ENCODE measurements at regions not wholly inside any gene's neighbourhood (a gene's known extent, or its start where the extent isn't known, plus 50 kb on each side); places are given as distances from the start of the nearest gene placed in this dataset.
A peak's percentile ranks its signal among the peaks of the same experiment; 100 is the strongest.
"Not testable (repeated sequence)": the region's sequence is repeated elsewhere in the genome, so short reads cannot be mapped to it uniquely, and the experiment has no call there.

DNA sequence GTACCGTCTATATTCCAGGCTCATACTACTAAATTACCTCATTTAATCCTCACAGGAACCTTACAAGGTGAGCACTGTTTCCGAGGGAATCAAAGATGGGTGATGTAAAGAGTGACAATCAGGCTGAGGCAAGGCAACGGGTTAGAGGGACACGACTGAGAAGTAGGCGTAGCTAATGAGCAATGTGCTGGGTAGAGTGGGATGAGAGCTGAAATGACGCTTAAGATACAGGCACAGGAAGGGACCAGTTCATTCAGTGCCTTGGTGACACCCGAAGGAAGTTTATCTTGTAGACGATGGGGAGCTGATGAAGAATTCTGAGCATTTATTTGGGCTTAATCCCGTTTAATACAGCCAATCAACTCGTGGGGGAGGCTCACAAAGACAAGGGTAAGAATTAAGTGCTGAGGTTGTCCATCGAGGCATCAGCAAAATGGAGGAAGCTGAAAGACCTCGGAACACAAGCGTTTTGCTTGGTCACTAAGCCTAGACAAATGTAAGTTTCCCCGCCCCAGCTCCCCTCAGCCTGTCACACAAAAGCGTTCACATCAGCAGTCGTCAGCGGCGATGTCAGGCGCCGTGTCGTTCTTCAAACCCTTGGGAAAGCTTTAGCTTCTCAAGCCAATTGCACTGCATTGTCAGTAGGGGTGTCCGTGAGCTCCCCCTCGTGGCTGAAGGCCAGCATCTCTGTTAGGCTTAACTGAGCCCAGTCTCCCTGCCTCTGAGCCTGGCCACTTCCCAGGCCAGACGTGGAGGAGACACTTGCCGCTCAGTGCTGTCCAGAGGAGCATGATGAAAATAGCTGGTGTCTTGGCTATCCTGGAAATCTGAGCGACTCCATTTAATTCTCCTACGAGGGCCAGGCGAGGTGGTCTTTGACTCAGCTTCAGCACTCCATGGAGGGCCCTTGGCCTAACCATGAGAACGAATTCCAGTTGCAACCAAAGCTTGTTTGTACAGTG lies 288.5 kb upstream of the G2E3 start:
- DNase-seq, result peak; percentile 80

DNA sequence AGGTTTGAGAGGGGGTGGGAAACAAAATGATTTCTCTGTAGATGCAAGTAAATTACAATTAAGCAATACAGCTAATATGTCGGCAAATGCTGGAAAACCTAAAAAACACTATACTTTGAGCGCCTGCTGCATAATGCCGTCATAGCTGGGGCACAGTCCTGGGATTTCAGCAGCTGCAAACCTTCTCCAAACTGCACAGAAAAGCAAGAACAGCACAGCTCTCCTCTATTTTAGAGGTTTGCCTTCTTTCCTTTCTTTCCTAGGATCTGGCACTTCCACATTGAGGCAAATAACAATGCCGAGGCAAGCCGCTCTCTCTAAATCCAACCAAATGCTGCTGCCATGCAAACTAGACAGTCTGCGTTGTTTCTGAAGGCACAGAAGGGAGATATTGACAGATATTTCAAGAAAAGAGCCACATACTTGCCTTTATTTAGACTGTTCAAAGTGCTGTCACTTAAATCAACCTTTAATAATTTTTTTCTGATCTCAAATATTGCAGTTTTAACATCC lies 287.1 kb upstream of the G2E3 start:
- no peak for DNase-seq

DNA sequence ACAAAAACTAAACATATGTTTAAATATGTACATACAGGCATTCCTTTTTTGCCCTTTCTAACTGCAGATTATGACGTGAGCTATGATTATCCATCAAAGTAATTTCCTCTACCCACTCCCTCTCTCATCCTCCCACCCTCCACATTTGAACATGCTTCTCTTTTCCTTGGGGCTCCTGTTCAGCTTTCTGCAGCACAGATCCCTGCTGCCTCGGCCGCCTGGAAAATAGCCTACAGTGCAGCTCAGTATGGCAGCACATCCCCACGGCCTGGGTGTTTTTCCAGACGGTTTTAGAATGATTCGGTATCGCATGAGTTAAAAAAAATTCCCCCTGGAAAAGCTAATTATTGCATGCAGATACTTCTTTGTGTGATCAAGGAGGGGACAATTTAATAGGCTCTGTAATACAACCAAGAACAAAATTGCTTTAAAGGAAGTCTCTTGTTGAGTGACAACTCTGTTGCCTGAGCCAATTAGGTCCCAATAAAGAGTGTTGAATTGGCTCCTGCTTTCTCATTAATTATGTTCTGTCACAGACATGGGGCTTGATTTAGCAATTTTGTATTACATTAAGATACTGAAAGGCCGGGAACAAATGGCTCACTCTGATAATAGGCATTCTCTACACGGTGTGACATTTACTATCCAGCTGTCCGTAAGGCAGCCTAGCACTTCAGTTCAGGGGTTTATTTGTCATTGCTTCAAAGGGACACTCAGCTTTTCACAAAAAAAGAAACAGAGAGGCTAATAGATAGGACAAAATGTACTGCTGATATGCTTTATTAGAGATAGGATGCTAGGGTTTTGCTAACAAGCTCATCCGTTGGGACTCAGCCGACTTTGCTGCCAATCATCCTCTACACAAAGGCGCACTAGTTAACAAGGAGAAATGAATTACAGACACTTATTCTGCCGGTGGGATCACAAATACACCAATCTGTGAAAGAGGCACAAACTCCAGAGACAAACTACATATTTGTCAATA lies 285.8 kb upstream of the G2E3 start:
- no peak for DNase-seq

DNA sequence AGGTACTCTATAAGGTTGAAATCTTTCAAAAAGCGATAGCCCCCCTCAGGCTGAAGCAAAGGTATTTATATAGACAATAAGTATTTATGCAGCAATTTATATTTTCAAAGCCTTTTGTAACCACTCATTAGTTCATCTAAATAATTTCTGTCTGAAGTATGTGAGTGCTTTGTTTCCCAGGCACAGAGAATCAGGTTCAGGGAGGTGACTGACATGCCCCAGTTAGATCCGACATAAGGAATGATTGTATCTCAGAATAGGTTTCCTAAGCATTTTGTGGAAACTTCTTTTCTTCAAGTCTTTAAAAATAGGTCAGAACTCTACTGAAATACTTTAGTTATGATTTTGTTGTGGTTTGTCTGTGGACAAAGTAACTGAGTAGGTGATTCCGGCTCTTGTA lies 283.4 kb upstream of the G2E3 start:
- no peak for DNase-seq

DNA sequence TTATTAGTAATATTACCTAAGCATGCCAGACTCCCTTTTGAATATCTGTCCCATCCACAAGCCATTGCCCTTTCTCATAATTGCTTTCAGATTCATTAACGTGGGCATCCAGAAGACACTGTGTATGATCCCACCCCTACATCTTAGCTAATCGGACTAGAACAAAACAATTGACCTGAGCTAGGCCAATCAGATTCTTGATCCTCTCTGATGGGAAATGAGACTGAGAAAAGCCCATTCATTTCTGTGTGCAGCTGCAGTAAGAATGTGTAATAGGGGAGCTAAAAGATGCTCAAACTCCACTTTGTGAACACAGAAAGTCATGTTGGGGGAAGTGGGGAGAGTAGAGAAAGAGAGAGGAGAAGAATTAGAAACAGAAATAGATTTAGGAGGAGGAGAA lies 281.7 kb upstream of the G2E3 start:
- DNase-seq, result no peak

DNA sequence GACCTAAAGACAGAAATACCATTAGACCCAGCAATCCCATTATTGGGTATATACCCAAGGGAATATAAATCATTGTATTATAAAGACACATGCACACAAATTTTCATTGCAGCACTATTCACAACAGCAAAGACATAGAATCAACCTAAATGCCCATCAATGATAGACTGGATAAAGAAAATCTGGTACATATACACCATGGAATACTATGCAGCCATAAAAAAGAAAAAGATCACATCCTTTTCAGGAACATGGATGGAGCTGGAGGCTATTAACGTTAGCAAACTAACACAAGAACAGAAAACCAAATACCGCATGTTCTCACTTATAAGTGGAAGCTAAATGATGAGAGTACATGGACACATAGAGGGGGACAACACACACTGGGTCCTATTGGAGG lies 280.1 kb upstream of the G2E3 start:
- not testable (repeated sequence) for DNase-seq

DNA sequence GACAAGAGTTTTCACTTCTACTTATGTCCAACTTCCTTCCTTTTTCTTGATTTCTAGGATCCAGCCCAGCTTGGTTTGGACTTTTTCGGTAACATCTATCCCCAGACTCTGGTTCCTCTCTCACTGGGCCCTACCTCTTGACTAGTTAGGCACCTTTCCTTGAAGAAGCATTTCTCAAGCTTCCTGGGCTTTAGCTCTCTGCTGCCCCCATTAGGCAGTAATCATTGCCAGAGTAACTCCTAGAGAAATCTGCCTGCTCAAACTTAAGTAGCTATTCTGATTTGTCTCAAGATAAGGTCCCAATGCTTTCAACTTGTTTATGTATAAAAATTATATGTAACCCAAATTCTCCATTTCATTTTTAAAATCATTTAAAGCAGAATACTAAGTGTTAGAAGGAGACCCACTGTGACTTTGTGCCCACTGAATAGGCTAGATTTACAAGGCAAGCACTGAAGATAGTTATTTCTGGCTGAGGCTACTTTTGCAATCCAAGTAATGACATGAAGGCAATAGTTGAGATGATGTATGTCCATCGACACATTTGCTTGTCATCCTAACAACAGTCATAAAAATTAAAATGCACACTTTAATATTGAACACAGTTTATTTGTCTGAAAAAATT lies 275.0 kb upstream of the G2E3 start:
- peak; percentile 32 for DNase-seq

DNA sequence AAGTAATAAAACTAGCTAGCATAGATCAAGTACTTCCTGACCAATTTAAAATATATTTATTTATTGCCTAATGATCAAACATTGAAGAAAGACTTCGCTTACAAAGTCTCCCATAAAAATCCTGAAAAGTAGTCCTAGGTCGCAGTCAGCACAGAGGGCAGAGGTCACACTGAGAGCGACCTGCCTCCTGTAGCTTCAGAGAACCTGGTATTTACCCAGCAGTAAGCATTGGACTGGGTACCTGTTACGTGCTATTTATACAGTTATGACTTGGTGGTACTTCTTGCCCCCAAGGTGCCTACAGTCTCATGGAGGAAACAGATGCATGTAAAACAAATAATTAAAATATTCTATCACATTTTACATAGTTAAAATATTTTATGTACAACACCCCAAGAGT lies 274.1 kb upstream of the G2E3 start:
- no peak for DNase-seq

DNA sequence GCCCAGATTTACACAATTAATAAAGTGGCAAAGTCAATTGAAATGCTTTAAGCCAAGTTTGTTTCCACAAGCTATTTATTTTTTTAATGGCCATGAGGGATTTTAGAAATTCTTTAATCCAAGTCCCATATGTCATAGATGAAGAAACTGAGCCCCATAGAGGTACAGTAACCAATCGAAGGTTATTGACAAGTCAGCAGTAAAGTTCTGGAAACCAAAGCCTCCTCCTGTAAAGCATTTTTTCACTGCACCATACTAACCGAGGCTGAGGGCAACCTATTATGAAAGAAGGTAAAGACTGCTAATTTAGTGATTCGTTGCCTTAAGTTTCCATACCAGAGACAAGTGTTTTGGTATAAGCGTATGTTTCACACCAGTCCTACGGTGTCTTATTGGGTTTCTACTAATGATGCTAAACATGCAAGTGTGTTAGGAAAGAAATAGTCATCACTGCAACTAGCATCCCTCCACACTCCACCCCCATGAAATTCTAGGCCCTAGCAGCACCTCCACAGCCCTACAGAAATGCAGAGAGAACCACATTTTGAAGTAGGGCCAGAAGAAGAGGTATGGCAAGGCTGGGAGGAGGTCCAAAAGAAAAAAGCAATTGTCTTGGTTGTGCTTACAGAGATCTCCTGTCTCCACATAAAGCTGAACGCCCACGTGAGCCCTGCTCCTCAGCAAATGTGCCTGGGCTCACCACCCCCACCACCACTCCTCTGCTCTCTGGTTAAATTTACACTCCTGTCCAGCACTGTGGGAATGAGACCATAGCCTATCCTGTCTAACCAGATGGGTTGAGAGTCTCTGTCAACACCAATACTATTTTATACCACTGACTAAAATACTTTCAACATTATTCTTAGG lies 271.1 kb upstream of the G2E3 start:
- no peak for DNase-seq

DNA sequence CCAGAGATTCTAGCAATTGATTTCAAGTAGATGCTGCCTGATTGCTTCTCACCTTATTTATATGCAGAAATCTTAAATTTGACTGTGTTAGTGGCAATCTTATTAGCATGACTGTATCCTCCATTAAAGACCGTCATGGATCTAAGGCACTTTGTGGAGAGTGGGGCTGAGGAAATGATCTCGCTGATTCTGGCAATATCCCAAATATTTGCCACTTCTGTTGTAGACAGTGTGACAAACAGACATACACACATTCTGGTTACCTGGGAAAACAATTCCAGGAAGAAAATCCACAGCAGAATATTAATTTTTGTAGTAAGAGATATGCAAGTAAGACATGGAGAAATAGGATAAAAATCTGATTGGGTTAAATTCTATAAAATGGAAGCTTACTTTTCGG lies 269.0 kb upstream of the G2E3 start:
- peak; percentile 10 for DNase-seq

DNA sequence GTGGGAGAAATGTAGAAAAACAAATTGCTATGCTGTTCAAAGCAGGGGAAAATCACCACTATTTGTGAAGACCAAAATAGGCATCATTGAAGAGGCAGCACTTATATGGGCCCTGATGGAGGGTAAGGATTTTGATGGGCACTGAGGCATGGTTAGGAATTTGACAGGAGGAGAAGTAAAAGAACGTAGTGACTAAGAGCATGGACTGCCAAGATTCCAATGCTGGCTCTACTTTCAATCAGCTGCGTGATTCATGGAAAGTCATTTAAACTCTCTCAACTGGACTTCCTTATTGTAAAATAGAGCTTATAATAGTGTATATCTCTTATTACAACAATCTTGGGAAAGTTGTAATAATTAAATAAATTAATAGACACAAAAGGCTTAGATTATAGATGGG lies 267.7 kb upstream of the G2E3 start:
- peak; percentile 48 for DNase-seq

DNA sequence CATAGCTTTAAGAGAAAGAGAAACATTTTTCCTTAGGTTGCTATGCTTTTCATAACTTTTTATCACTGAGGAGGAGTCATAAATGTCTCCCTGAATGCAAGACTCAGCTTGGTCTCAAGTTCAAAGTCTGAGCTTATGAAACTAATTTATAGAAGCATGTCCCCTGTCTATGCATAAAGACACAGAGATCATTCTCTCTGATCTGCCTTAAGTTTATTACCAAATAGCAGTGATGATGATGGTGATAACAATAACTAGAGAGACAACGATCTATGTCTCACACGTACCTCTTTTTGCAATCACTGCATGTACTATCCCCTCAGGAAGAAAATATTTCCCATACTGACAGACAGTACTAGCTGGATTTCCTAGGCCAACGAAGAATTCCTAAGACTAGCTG lies 266.4 kb upstream of the G2E3 start:
- no peak for DNase-seq

DNA sequence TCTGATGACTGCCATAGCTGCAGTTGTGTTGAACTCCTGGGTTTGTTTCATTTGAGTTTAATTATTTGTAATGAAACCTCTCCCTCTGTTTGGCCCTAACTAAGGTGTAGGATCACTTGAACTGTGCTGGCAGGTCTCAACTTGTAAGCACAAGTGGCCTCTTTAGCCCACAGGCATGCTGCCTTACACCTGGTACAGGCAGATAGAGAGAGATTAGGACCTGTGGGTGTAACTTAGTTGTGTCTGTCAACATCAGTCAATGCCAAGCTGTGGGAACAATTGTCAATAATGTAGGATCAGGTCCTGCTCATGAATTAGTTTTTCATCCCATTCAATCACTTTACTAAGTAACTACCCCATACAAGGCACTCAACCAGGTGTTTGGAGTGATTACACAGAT lies 263.0 kb upstream of the G2E3 start:
- no peak for DNase-seq

DNA sequence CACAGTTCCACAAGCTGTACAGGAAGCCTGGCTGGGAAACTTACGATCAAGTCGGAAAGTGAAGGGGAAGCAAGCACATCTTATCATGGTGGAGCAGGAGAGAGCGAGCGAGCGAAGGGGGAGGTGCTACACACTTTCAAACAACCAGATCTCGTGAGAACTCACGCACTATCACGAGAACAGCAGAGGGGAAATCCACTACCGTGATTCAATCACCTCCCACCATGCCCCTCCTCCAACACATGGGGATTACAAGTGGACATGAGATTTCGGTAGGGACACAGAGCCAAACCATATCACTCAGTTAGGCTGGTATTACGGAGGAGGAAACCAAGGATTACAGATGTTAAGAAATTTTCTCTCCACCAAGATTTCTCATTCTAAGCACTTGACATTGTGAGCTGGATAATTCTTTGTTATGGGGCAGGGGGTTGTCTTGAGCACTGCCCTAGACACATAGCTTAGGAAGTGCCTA lies 262.0 kb upstream of the G2E3 start:
- no peak for DNase-seq

DNA sequence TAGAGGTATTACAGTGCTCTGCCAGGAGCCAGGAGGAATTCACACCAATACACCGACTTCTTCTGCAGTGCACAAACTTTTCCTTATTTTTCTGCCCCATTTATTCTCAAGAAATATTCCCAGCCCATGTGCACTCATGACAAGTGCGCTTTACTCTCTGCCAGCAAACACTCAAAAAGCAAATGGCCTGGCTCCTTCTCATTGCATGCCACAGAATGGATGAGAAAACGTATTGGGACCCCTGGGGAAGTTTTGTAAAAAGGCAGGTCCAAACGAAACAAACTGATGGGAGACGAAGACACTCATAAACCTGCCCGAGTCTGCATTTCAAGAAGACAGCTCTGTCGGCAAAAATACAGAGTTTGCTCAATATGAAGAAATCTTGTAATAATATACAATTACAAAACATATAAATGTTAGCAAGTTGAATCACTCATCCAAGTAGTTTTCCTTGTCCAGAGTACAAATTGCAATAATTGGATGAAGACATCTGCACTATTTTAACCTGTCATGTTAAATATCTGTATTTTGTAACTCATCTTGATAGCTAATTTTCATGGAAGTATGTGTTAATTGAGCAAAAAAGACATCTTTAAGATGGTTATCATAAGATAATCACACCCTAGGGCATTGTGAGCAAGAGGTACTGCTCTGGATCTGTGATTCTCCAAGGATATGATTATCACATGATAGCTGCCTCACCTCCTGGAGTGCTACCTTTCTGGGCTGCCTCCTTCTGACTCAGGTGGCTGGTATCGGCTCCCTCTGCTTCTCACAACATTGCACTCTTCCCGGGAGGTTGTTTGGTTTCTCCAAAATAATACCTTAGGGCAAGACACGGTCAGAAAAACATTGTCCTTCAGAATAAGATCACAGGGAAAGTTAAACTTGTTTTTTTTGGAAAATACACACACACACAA lies 260.8 kb upstream of the G2E3 start:
- DNase-seq, result no peak

DNA sequence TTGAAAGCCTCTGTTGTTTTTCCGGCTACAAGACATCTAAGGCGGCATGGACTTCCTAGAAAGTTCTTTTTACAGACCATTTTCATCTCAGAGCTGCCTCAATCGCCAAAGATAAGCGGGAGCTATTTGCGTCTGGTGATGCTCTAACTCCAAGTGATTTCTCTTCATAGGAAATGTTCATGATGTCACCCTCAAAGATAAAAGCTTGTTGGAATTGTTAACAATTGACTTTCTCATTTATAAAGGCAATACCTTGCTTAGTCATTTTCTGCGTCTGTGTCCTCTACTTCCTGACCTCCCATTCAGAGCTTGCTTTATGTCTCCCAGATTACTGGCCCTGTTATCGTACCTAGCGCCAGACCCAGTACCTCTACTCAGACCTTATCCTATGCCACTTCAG lies 259.0 kb upstream of the G2E3 start:
- DNase-seq, result no peak

DNA sequence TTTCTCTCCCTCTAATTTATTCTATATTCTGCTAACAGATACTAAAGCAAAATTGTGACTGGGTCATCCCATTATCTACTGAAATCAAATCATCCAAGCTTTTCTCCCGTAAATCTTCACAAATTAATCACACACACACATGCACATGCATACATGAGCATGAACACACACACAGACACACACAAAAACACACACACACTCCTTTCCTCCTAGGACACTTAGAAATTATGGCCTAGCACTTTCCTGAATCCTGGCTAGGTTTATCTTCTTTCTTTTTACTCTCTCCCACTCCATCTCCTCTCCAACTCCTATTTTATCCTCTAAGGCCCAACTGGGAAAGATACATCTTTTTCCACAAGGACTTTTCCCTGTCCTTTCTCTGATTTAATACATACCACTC lies 255.6 kb upstream of the G2E3 start:
- DNase-seq, result no peak

DNA sequence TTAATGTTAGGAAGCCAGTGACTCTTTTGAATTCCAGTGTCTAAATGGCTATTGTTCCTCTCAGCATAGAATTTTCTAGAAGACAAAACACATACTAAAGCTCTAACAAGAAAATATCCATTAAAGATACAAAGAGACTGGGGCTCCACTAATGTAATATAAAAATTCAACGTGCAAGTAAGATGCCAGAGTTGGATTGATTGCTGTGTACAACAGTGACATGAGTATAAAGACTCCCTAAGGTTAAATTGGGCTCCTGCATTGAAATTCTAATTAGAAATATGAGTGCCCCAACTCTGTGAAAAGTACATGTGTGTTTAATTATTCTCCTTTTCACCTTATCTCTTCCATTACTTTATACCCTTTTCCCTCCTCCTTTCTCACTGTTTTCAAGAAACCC lies 253.6 kb upstream of the G2E3 start:
- no peak for DNase-seq

DNA sequence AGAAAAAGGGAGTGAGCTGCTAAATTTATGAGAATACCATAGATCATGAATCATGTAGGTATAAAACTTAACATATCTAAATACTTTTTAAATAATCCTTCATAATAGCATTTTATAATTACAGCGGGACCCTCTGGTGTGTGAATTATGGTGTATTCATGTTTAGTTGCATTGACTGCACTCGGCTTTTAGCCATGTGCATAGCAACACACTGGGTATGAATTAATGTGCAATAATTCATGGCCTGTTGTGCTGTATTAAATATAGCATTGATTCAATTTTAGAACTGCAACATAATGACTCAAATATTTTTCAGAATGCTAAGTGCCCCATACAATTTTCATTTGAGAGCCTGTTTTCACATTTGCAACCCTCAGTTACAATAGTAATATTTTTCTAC lies 249.6 kb upstream of the G2E3 start:
- no peak for DNase-seq

DNA sequence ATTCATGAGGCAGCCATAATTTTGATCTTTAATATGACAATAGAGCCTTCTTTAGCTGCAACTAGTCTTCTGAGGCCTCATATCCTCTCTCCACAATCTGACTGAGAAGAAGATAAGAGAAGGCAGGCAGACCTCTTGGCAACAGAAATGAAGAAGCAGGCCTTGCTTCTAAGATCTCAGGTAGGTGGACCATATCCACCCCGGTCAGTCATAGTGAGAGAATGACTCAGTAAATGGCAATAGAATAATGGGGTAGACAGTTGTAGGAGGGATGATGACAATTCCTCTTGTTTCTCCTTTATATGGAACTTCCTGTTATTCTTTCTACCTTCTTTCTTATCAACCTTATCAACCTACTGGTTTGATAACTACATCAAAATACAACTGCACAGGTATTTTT lies 246.7 kb upstream of the G2E3 start:
- DNase-seq, result no peak

DNA sequence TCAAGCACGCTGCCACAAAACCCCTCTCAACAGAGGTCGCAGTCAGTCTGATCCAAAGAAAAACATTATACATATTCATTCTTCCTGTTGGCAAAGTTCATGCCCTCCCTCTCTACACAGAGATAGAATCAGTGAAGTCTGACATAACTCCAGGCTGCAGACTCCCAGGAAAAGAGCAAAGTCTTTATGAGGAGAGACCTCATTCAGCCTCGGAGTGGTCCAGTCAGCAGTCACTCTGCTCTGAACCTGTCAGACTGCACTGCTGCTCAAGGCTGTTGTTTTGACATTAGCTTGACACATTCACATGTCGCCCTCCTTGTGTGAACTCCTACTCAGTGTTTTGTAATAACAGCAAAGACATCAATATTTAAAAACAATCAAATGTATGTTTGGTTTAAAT lies 241.2 kb upstream of the G2E3 start:
- DNase-seq, result no peak

Measured in fibroblast of skin of back (primary cell).